GM20431 (cell line): ENCODE measurements at regions not wholly inside any gene's neighbourhood (a gene's known extent, or its start where the extent isn't known, plus 50 kb on each side); places are given as distances from the start of the nearest gene placed in this dataset.
"Not testable (repeated sequence)": the region's sequence is repeated elsewhere in the genome, so short reads cannot be mapped to it uniquely, and the experiment has no call there.

Experiments used
- in situ Hi-C: fragments of 300-500 bp; cut with MseI, MboI; formaldehyde crosslinking; loops from one replicate; pipeline ENCODE4 v1.15.0; 2020; ENCODE audit warnings: low sequenced_read_pairs; ENCODE audit not compliant: unreplicated experiment

DNA sequence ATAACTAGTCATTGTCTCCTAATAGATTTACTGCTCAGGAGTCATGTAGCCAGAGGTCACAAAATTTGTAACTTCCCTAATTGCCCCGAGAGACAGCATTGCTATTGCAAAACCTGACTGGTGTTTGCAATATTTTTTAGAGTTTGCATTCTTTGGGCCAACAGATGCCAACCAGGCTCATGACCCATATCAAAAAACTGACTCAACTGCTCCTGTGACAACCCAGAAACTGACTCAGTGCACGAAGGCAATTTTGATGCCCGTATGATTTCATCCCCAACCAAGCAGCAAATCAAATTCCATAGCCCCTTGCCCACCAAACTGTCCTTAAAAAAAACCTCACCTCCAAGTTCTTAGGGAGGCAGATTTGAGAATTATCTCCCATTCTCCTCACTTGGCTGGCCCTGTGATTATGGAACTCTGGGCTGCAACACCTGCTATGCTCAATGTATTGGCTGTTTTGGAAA is 951.3 kb downstream of the TSN start:
- in situ Hi-C loops = no loop called here

DNA sequence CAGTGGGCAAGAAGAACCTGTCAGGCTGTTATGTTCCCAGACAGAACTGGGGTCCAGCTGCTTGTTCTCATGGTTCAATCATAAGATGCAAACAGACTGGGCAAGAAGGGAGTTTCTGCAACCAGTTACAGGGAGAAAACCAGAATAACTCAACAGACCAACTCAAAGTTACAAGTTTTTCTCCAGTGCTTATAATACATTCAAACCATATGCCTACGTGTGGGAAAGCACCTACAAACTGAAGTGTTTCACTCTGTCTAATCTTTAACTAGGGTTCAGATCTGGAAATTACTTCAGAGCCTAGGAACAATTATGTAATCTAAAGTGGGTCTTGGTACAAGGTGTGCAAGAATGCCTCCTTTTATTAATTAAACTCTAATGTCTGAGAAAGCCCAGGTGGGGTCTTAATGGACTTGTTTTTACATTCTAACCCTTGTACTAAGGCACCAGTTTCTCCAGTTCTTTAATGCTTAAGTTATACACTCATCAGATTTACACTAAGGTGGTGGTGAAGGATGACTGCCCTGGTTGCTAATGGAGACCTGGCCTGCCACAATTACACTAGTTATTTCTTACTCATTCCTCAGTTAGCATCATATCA is 951.9 kb downstream of the TSN start:
- in situ Hi-C loops = no loop called here

DNA sequence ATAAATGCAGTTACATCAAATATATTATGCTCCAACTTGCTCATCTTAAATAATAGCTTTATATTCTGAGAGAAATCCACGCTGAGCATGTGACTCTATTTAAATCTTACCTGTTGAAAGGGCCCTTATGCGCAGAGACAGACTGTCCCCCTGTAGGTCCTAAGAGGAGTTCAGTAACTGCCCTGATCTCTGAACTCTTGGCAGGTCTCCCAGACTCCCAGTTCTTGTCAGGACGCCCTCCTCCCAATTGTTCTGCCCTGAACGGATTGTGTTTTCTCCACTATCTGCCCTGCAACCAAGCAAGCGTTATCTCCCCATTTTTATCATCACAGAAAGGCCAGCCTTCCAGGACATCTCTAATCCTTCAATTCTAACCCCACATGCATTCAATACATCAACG is 954.6 kb downstream of the TSN start:
- in situ Hi-C loops = no loop called here

DNA sequence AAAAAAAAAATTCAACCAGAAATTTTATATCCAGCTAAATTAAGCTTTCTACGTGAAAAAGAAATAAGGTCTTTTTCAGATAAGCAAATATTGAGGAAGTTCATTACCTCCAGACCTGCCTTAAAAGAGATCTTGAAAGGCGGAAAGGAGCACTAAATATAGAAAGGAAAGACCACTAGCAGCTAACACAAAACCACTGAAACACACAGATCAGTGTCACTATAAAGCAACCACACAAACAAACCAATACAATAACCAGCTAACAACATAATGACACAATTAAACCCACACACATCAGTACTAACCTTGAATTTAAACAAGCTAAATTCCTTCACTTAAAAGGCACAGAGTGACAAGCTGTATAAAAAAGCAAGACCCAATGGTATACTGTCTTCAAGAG is 958.3 kb downstream of the TSN start:
- in situ Hi-C loops = no loop called here

DNA sequence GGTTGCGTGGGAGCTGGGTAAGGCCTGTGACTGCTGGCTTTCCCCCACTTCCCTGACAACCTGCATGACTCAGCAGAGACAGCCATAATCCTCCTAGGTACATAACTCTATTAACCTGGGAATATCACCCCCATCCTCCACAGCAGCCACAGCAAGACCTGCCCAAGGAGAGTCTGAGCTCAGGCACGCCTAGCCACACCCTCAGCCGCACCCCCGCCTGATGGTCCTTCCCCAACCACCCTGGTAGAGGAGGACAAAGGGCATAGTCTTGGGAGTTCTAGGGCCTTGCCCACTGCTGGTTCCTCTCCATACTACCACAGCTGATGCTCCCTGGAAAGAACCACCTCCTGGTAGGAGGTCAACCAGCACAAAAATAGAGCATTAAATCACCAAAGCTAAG is 965.4 kb downstream of the TSN start:
- in situ Hi-C loops = not testable (repeated sequence)

DNA sequence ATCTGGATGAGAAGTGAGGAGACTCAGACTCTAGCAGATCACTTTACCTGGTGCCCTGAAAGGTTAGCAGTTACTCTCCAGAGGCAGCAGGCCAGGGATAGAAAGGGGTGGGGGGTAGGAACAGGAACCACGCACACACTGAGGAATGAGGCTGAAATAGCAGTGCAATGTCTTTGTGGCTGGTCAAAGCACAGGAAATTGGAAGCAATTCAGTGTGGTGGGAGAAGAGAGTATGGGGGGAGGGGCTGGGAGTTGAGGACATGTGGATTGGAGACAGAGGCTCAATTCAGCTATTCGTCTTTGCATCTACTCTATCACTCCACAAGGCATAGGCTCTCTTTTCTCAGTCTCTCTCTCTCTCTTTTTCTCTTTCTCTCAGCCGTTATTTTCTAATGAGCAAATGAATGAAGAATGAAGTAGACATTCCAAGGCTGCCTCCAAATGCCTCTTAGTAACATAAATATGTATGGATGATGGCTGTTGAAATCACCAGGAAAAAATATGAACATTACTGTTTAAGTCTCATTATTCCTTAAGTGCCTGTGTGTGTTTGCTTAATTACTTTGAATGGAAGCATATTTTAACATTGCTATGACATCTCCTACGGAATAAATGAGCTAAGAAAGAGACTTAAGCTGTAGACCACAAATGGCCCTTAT is 979.4 kb downstream of the TSN start:
- in situ Hi-C loops = no loop called here

DNA sequence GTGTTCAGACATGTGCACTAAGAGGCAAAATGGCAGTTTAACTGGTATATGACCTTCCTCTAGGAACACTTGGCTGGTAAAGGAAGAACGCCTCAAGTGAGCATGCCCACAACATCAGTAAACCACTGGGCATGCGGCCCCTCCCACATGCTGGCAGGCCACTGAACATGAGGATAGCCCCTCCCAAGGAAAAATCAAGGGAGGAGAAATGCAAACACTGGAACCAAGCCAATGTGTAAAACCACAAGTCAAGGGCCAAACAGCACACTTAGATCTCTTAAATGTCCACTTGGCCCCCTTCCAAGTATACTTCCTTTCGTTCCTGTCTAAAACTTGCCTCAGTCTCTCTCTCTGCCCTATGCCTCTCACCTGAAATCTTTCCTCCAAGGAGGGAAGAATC is 980.8 kb downstream of the TSN start:
- in situ Hi-C loops = no loop called here

DNA sequence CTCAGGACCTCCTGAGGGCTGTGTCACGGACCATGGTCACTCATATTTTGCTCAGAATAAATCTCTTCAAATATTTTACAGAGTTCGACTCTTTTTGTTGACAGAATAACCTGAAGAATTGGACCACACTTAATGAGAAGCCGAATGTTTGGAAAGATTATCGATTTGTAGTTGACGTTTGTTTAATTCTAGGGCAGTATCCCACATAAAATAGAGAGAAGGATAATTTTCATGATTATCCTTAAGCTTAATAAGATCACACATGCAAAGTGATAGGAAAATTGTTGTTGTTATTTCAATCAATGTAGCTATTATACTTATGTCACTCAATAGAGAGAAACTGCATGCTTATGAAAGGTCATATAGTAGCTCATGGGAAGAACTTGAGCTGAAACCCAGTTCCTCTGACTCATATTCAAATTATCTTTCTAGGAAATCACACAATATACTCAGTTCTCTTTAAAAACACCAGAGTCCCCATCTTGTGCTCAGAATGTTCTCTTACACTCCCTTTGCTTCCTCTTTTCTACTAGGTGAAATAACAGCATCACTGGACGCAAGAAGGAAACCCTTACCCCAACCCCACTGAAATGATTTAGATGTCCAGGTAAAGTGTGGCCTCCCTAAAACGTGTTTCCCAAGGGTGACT is 982.1 kb downstream of the TSN start:
- in situ Hi-C loops = no loop called here

DNA sequence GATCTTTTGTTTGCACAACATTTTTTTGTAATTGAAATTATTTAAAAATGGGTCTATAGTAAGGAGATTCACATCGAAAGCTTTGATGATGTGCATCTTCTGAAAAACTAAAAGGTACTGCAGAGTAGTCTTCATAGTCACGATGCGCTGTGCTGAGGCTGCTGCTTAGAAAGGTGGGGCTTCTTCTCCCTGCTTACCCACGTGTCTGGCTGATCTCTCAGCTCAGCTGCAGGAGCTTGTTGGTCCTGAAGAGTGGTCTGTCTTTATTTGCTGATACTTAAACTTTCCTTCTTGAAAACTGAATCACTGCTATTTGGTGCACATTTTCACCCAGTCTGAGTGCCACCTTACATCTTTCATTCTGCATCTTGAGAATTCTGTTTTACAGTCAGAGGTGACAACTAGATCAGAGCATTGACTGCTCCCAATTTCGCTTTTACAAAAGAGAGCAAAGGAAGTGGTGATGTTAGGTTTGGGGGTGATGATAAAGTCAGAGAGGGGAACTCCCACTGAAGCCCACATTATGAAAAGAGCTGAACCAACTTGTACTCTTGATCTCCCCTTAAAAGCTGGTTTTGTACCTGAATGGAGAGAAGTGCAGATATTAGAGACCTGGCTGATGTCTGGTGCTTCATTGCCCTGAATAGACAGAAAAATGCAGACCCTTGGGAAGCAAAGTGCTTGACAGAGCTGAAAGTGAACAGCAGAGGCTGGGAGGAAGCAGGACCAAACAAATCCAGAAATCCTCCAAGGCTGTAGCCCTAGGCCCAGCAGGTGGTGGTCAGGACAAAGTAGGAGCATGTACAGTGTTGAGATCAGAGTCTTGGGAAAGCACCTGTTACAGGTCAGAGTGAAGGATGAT is 984.5 kb downstream of the TSN start:
- in situ Hi-C loops = no loop called here

DNA sequence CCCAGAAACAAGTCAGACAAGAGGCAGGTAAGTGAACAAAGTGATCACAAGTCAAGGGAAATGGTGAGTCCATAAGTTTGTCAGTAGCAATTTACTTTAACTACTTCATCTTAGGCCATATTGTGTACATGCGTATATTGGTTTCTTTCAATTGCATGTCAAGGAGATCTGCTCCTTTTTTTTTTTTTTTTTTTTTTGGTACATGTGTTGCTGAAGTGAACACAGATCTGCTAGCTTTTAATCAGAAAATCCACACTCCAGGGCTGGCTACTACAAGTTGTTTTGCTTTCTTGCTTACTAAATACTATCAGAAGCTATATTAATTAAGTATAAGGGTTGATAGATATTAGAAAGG is 985.1 kb downstream of the TSN start:
- in situ Hi-C loops = no loop called here

DNA sequence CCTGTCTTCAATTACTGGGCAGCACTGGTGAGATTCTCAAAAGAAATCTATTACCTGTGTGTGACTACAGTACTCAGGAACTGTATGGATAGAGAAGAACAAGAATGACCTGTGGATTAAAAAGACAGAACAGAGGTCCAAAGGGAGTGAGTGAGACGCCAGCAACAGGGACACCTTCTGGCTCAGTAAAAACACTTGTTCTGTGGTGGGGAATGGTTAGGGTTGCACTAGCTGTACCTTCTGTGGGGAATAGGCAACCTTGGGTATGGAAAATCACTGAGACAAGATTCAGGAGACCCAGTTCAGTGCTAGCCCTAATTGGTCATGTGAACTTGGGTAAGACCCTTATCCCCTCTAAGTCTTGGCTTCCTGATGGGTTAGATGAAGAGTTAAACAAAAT is 986.0 kb downstream of the TSN start:
- in situ Hi-C loops = no loop called here

DNA sequence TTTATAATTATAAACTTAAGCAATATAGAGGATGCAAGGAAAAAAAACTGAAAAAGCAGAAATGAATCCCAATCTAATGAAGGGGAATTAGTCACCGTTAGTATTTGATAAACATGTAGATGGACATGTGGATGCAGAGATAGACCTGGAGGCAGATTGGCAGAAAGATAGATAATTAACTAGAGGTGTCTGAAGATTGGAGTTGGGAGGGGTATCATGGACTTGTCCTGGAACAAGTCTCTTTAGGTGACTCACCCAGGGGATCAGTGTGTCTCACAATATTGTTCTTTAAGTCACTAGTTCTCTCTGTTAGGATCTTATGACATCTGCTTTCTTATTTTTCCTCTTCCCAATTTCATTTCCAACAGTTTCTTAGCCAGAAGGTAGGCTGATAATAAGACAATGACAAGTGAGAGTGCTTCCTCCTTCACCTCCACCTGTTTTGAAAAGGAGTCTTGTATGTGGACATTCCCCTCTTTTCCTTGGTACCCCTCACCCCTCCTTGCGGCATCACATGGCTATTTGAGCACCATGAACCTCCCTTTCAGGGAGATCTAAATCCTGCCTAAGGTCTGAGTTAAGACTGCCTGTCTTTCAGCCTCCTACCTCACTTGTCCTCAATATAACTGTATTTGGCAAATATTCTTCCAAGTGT is 987.7 kb downstream of the TSN start:
- in situ Hi-C loops = no loop called here

DNA sequence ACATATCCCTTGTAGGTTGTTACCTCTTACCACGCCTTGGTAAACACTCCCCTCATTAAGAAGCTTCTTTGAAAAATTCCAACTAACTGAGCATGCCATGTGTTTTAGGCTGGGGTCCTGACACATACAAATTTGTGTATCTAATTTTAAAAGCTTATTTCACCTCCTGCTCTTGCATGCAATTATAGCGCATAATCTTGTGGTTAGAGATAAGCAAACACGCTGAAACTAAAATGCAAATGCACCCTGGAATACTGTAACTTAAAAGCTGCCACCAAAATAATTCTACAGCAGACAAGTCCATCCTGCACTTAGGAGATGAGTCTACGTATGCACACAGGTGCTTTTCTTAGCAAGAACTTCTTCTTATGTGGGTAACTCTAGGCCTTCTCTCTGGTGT is 990.2 kb downstream of the TSN start:
- in situ Hi-C loops = no loop called here

DNA sequence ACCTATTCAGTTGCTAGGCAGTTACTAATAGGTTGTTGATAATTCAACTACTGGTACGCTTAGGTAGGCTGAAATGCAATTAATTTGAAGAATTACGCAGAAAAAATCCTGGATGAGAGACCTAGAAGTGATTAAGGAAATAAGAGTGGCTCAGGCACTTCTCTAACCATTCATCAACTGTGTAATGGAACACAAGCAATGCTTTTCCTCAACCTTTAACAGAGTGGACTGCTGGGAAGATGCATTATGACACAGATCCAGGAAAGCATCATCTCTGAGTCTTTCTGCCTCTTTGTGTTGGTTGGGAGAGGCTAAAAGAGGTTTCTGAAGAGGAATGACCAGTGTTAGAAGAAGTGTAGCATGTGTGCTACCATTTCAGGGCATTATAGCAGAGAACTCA is 992.2 kb downstream of the TSN start:
- in situ Hi-C loops = no loop called here

DNA sequence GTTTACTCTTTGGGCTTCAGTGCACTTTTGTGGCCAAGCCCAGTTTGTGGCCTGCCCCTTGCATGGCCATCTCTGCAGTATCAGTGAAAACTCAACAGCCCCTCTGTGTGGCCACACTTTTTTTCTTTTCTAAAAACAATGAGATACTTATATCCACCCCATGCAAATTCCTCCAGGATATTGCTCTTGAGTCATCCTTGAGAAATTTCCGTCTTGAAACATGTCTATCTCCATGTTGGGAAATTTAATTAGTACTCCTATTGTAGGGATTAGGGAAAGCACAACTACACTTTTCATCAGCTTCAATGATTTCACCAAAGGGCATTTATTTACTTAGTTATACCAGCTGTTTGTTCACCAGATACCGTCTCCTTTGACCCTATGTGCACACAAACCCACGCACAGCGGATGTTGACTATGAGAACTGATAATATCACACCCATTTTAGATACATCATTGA is 993.1 kb downstream of the TSN start:
- in situ Hi-C loops = no loop called here

DNA sequence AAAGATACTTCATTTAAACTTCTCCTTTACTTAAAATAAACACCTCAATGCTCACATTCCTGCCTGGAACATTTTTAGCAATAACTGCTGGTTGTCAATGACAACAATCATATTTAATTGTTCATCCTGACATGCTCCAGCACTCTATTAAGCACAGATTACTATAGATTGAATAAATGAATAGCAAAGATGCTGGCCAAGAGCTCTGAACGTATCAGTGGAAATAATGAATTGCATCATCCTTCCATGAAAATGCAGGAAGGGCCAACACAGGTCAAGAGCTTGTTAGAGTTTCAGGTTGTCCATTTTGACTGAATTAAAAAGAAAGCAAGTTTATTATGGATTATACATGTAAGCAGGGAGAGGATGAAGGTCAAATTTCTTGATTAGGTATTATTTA is 994.0 kb downstream of the TSN start:
- in situ Hi-C loops = no loop called here

DNA sequence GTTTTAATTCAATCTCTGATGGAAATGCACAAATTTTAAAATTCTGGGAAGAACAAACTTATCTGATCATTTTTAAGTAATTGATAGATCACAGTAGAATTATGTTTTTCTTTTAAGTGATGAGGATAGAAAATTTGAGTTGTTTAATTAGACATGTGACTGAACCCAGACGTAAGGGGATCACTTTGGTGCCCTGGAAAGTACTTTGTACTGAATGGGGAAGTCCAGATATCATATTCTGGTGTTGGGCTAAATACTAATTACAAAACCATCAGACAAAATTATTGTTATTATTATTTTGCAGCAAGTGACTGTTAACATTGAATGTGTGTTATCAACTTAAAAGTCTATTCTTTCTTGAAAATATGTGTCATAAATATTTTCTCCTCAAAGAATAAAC is 994.6 kb downstream of the TSN start:
- in situ Hi-C loops = no loop called here

DNA sequence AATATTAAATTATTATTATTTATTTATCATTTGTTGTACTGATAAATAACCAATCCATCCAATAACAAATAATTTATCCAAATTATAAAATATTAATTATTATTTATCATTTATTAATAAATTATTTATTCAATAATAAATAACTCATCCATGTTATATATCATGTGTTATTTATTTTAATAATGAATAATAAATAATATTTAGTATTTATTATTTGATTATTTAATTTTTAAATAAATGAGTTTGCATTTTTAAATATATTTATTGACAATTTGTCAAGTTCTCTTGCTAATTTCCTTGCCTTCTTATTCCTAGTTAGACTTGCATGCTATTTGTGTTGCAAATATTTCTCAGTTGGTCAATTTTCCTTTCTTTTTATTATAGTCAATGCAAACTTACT is 995.4 kb downstream of the TSN start:
- in situ Hi-C loops = no loop called here

DNA sequence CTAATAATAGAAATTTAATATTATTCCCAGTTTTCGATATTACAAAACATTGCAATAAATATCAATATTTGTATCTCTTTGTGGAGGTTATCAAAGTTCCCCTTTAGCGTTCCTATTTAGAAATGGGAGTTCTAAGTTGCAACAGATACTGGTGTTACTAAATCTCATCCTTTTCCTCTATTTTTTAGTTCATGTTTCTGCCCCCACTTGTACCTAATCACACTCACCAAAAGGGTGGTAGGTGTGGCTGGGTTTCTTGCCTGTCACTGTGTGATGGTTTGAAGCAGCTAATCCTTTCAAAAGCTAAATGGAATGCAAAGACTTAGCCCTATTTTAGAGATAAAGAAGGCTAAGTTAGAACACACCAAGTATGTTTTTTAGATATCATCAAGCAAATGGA is 997.9 kb downstream of the TSN start:
- in situ Hi-C loops = no loop called here

DNA sequence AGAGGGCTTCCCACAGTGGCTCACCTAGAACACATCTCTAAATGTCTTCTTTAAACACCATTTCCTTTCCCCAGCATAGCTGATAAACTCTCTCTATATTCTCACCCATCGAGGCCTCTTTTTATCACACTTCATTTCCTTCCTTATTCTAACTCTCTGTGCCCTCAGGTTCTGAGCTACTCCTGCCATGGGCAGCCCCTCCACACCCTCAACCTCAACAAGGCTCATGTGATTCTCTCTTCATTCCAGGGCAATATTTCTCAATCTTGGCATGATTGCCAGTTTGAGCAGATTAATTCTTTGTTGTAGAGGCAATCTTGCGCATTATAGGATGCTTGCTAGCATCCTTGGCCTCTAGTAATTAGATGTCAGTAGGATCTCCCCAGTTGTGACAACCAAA is 999.1 kb downstream of the TSN start:
- in situ Hi-C loops = no loop called here
